ENCODE measurements at regions not wholly inside any gene's neighbourhood (a gene's known extent, or its start where the extent isn't known, plus 50 kb on each side); places are given as distances from the start of the nearest gene placed in this dataset.

DNA sequence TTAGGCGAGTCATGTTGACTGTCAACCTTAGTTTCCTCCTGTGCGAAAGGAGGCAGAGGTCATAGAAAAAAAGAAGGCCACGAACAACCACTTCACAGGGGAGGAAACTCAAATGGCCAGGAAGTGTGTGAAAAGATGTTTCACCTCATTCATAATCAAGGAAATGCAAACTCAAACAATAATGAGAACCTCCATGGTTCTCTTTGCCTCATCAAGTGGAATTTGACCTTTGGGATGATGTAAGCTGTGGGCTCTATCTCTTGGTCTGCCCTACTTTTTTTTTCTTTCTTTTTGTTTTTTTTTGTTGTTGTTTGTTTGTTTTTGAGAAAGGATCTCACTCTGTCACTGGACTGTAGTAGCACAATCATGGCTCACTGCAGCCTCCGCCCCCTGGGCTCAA is 55.9 kb upstream of the GRHL3 start:
- no peak overlapping the region for H2BK15ac ChIP-seq (ENCODE audit: low read length)
- no peak overlapping the region for H3K9ac ChIP-seq (ENCODE audit: low read depth, low read length, poor library complexity)
- no peak overlapping the region for H3K14ac ChIP-seq (ENCODE audit: low read length)
- no peak overlapping the region for H3K23ac ChIP-seq (ENCODE audit: low read depth, low read length, poor library complexity)
- no peak overlapping the region for H2AK5ac ChIP-seq (ENCODE audit: low read depth, low read length)
- peaks cover 0 to 2% of the 10 kb centered on the region in 2 donors for H3K9me3 ChIP-seq (replicated peaks in 1 of 2; ENCODE audit: control insufficient read depth in 2 of 2, insufficient read depth in 1 of 2, low read depth in 1 of 2, low read length in 2 of 2)
- H2BK120ac ChIP-seq (ENCODE audit: low read depth, low read length), result no peak overlapping the region
- H3K36me3 ChIP-seq (replicated peaks in 1 of 2; ENCODE audit: control insufficient read depth in 2 of 2, insufficient read depth in 2 of 2, low read length in 2 of 2), result no peaks in the 10 kb centered on the region
- no peak overlapping the region for H4K8ac ChIP-seq (ENCODE audit: low read depth, low read length)
- H3K4me3 ChIP-seq (ENCODE audit: low read length in 2 of 2), result no peak overlapping the region
- no peak overlapping the region for H2BK12ac ChIP-seq (ENCODE audit: low read length)
- H2BK5ac ChIP-seq (ENCODE audit: low read length), result no peak overlapping the region
- no peaks in the 10 kb centered on the region for H3K27me3 ChIP-seq (ENCODE audit: control insufficient read depth in 3 of 3, insufficient read depth in 3 of 3, low read depth in 1 of 3, low read length in 3 of 3)
- no CpG with 5 or more reads among the region's 4 CpGs for WGBS, 2 donors (ENCODE audit: extremely low coverage in 2 of 2, insufficient read length in 2 of 2, insufficient replicate concordance in 1 of 2)
- no peak overlapping the region for H4K91ac ChIP-seq (ENCODE audit: low read depth, low read length, poor library complexity)
- H3K79me1 ChIP-seq (ENCODE audit: low read depth, low read length), result no peaks in the 10 kb centered on the region
- H3K4me1 ChIP-seq (ENCODE audit: control insufficient read depth in 2 of 2, insufficient read depth in 1 of 2, low read depth in 1 of 2, low read length in 2 of 2), result no peaks in the 10 kb centered on the region
- H3K4ac ChIP-seq (ENCODE audit: low read length), result no peak overlapping the region
- no peak overlapping the region for H3K27ac ChIP-seq (replicated peaks; ENCODE audit: low read length)
- no peak overlapping the region for H3K4me2 ChIP-seq (ENCODE audit: insufficient read depth, low read length, poor library complexity, severe bottlenecking)
- H3K18ac ChIP-seq (ENCODE audit: low read length), result no peak overlapping the region
- no peak overlapping the region for H2AFZ ChIP-seq (ENCODE audit: low read length)
- no peak for DNase-seq (ENCODE audit: low spot score)

DNA sequence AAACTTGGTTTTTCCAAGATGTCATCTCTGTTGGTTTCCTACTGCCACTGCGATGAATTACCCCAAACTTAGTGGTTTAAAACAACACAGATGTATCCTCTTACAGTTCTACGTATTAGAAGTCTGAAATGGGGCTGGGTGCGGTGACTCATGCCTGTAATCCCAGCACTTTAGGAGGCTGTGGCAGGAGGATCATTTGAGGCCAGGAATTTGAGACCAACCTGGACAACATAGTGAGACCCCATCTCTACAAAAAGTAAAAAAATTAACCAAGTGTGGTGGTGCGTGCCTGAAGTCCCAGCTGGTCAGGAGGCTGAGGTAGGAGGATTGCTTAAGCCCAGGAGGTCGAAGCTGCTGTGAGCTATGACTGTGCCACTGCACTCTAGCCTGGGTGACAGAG is 57.2 kb upstream of the GRHL3 start:
- Histone ChIP-seq H2AK5ac (ENCODE audit: low read depth, low read length) (no peak overlapping the region), H2BK12ac (ENCODE audit: low read length) (no peak overlapping the region), H3K36me3 (replicated peaks in 1 of 2; ENCODE audit: control insufficient read depth in 2 of 2, insufficient read depth in 2 of 2, low read length in 2 of 2) (no peaks in the 10 kb centered on the region), H3K14ac (ENCODE audit: low read length) (no peak overlapping the region), H2BK5ac (ENCODE audit: low read length) (no peak overlapping the region), H3K4me2 (ENCODE audit: insufficient read depth, low read length, poor library complexity, severe bottlenecking) (no peak overlapping the region), H3K4me3 (ENCODE audit: low read length in 2 of 2) (no peak overlapping the region), H3K27ac (replicated peaks; ENCODE audit: low read length) (no peak overlapping the region), H4K8ac (ENCODE audit: low read depth, low read length) (no peak overlapping the region), H2BK120ac (ENCODE audit: low read depth, low read length) (no peak overlapping the region), H3K79me1 (ENCODE audit: low read depth, low read length) (no peaks in the 10 kb centered on the region), H3K4me1 (ENCODE audit: control insufficient read depth in 2 of 2, insufficient read depth in 1 of 2, low read depth in 1 of 2, low read length in 2 of 2) (no peaks in the 10 kb centered on the region), H3K9me3 (replicated peaks in 1 of 2; ENCODE audit: control insufficient read depth in 2 of 2, insufficient read depth in 1 of 2, low read depth in 1 of 2, low read length in 2 of 2) (peaks cover 0 to 2% of the 10 kb centered on the region in 2 donors), H3K4ac (ENCODE audit: low read length) (no peak overlapping the region), H2BK15ac (ENCODE audit: low read length) (no peak overlapping the region), H2AFZ (ENCODE audit: low read length) (no peak overlapping the region), H3K27me3 (ENCODE audit: control insufficient read depth in 3 of 3, insufficient read depth in 3 of 3, low read depth in 1 of 3, low read length in 3 of 3) (no peaks in the 10 kb centered on the region), H3K9ac (ENCODE audit: low read depth, low read length, poor library complexity) (no peak overlapping the region), H4K91ac (ENCODE audit: low read depth, low read length, poor library complexity) (no peak overlapping the region), H3K23ac (ENCODE audit: low read depth, low read length, poor library complexity) (no peak overlapping the region), H3K18ac (ENCODE audit: low read length) (no peak overlapping the region)
- DNase-seq (ENCODE audit: low spot score), result no peak
- no CpG with 5 or more reads among the region's 5 CpGs for WGBS, 2 donors (ENCODE audit: extremely low coverage in 2 of 2, insufficient read length in 2 of 2, insufficient replicate concordance in 1 of 2)

DNA sequence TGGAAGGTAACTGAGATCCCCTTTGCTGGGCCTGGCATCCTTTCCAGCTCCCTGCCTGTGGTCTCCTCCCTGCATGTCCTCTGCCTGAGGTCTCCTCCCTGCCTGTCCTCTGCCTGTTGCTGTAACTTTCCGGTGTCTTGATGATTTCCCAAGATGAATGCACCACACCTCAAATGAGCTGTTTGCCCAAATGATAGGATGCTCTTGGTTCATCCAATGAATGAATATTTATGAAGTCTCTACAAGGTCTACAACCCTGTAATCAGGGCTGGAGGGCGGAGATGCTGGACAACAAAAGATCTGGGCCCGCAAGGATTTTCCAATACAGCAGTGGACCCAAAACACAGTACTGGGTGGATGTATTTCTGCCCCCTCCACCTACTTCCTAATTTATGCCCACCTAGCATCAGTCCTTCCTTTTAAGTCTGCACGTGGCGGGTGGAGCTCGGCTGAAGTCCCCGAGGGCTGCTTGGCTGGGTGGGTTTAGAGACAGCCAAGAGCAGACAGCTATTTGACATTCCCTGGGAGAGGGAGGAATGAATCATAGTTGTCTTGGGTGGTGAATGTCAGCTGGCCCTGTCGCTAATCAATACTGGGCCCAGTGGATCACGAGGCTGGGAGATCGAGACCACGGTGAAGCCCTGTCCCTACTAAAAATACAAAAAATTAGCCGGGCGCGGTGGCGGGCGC is 60.3 kb upstream of the GRHL3 start:
- no CpG with 5 or more reads among the region's 16 CpGs for WGBS, 2 donors (ENCODE audit: extremely low coverage in 2 of 2, insufficient read length in 2 of 2, insufficient replicate concordance in 1 of 2)
- Histone ChIP-seq H3K9ac (ENCODE audit: low read depth, low read length, poor library complexity) (no peak overlapping the region), H2BK5ac (ENCODE audit: low read length) (no peak overlapping the region), H3K4ac (ENCODE audit: low read length) (no peak overlapping the region), H2BK12ac (ENCODE audit: low read length) (no peak overlapping the region), H2BK15ac (ENCODE audit: low read length) (no peak overlapping the region), H3K36me3 (replicated peaks in 1 of 2; ENCODE audit: control insufficient read depth in 2 of 2, insufficient read depth in 2 of 2, low read length in 2 of 2) (no peaks in the 10 kb centered on the region), H4K8ac (ENCODE audit: low read depth, low read length) (no peak overlapping the region), H3K4me2 (ENCODE audit: insufficient read depth, low read length, poor library complexity, severe bottlenecking) (no peak overlapping the region), H3K79me1 (ENCODE audit: low read depth, low read length) (no peaks in the 10 kb centered on the region), H3K27me3 (ENCODE audit: control insufficient read depth in 3 of 3, insufficient read depth in 3 of 3, low read depth in 1 of 3, low read length in 3 of 3) (no peaks in the 10 kb centered on the region), H2BK120ac (ENCODE audit: low read depth, low read length) (no peak overlapping the region), H3K4me3 (ENCODE audit: low read length in 2 of 2) (no peak overlapping the region), H3K23ac (ENCODE audit: low read depth, low read length, poor library complexity) (no peak overlapping the region), H3K14ac (ENCODE audit: low read length) (no peak overlapping the region), H3K18ac (ENCODE audit: low read length) (no peak overlapping the region), H2AK5ac (ENCODE audit: low read depth, low read length) (no peak overlapping the region), H3K9me3 (replicated peaks in 1 of 2; ENCODE audit: control insufficient read depth in 2 of 2, insufficient read depth in 1 of 2, low read depth in 1 of 2, low read length in 2 of 2) (peaks cover 0 to 2% of the 10 kb centered on the region in 2 donors), H4K91ac (ENCODE audit: low read depth, low read length, poor library complexity) (no peak overlapping the region), H3K4me1 (ENCODE audit: control insufficient read depth in 2 of 2, insufficient read depth in 1 of 2, low read depth in 1 of 2, low read length in 2 of 2) (no peaks in the 10 kb centered on the region), H2AFZ (ENCODE audit: low read length) (no peak overlapping the region), H3K27ac (replicated peaks; ENCODE audit: low read length) (no peak overlapping the region)
- DNase-seq (ENCODE audit: low spot score), result no peak

DNA sequence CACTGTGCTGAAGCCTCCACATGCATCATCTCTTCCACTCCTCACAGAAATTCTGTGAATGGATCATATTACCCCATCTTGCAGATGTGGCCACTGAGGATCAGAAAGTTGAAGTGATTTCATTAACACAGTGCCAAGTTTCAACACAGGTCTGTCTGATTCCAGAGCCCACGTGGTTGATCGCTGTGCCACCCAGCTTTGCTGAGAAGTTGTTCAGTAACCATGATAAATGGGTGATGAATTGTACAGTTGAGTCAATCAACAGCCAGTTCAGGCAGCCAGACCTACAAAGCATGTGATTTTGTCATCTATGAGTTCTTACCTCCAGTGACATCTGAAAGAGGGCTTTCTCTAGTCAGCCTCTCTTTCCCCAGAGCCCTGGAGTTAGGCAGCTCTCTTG is 61.8 kb upstream of the GRHL3 start:
- H3K23ac ChIP-seq (ENCODE audit: low read depth, low read length, poor library complexity), result no peak overlapping the region
- no peaks in the 10 kb centered on the region for H3K9me3 ChIP-seq (replicated peaks in 1 of 2; ENCODE audit: control insufficient read depth in 2 of 2, insufficient read depth in 1 of 2, low read depth in 1 of 2, low read length in 2 of 2)
- H4K8ac ChIP-seq (ENCODE audit: low read depth, low read length), result no peak overlapping the region
- no peak for DNase-seq (ENCODE audit: low spot score)
- H3K18ac ChIP-seq (ENCODE audit: low read length), result no peak overlapping the region
- no peak overlapping the region for H3K9ac ChIP-seq (ENCODE audit: low read depth, low read length, poor library complexity)
- H2AK5ac ChIP-seq (ENCODE audit: low read depth, low read length), result no peak overlapping the region
- H3K36me3 ChIP-seq (replicated peaks in 1 of 2; ENCODE audit: control insufficient read depth in 2 of 2, insufficient read depth in 2 of 2, low read length in 2 of 2), result no peaks in the 10 kb centered on the region
- no peak overlapping the region for H2AFZ ChIP-seq (ENCODE audit: low read length)
- no peak overlapping the region for H3K4me2 ChIP-seq (ENCODE audit: insufficient read depth, low read length, poor library complexity, severe bottlenecking)
- H3K14ac ChIP-seq (ENCODE audit: low read length), result no peak overlapping the region
- WGBS, 2 donors (ENCODE audit: extremely low coverage in 2 of 2, insufficient read length in 2 of 2, insufficient replicate concordance in 1 of 2), result no CpG with 5 or more reads among the region's 2 CpGs
- H3K4ac ChIP-seq (ENCODE audit: low read length), result no peak overlapping the region
- H3K27ac ChIP-seq (replicated peaks; ENCODE audit: low read length), result no peak overlapping the region
- no peak overlapping the region for H2BK120ac ChIP-seq (ENCODE audit: low read depth, low read length)
- no peak overlapping the region for H2BK5ac ChIP-seq (ENCODE audit: low read length)
- H3K79me1 ChIP-seq (ENCODE audit: low read depth, low read length), result no peaks in the 10 kb centered on the region
- H2BK12ac ChIP-seq (ENCODE audit: low read length), result no peak overlapping the region
- H4K91ac ChIP-seq (ENCODE audit: low read depth, low read length, poor library complexity), result no peak overlapping the region
- H3K4me3 ChIP-seq (ENCODE audit: low read length in 2 of 2), result no peak overlapping the region
- H2BK15ac ChIP-seq (ENCODE audit: low read length), result no peak overlapping the region
- no peaks in the 10 kb centered on the region for H3K4me1 ChIP-seq (ENCODE audit: control insufficient read depth in 2 of 2, insufficient read depth in 1 of 2, low read depth in 1 of 2, low read length in 2 of 2)
- no peaks in the 10 kb centered on the region for H3K27me3 ChIP-seq (ENCODE audit: control insufficient read depth in 3 of 3, insufficient read depth in 3 of 3, low read depth in 1 of 3, low read length in 3 of 3)

Data from neuronal stem cell (in vitro differentiated cells).